Fibroblast of villous mesenchyme (primary cell): ENCODE measurements at regions not wholly inside any gene's neighbourhood (a gene's known extent, or its start where the extent isn't known, plus 50 kb on each side); places are given as distances from the start of the nearest gene placed in this dataset.

Experiments
- DNase-seq: peaks from one replicate; pipeline ENCODE4 v3.0.0-alpha.2; 2010; ENCODE audit warnings: low read depth
- H3K4me3 ChIP-seq: 2 replicates; pipeline ENCODE4 v1.5.1; 2011; ENCODE audit warnings: low read depth, mild to moderate bottlenecking, low read length
- CTCF ChIP-seq: IDR thresholded peaks from 2 replicates; pipeline ENCODE4 v1.5.1; 2012; ENCODE audit warnings: low read depth, mild to moderate bottlenecking, low read length; ENCODE audit not compliant: insufficient read depth

- no peak overlapping the region for H3K4me3 ChIP-seq
- no peak for DNase-seq
- no peak for TF ChIP-seq CTCF
Measured at GRCh38 chr15:70475921-70476320, 287.4 kb downstream of the UACA start.

- no peak overlapping the region for H3K4me3 ChIP-seq
- no peak for TF ChIP-seq CTCF
- no peak for DNase-seq
Measured at GRCh38 chr15:70475407-70475781, 288.0 kb downstream of the UACA start.

GRCh38 chr15:70474471-70475406, 288.6 kb downstream of the UACA start:
- peak; percentile 83 for DNase-seq
- no peak overlapping the region for H3K4me3 ChIP-seq
- TF ChIP-seq CTCF, result no peak

GRCh38 chr15:70473581-70474370, 289.6 kb downstream of the UACA start:
- DNase-seq, result no peak
- H3K4me3 ChIP-seq, result no peak overlapping the region
- TF ChIP-seq CTCF, result no peak

- no peak for DNase-seq
- no peak for TF ChIP-seq CTCF
- no peak overlapping the region for H3K4me3 ChIP-seq
Measured at GRCh38 chr15:70471517-70471916, 291.8 kb downstream of the UACA start.

- H3K4me3 ChIP-seq, result no peak overlapping the region
- no peak for TF ChIP-seq CTCF
- DNase-seq, result no peak
Measured at GRCh38 chr15:70470556-70471191, 292.7 kb downstream of the UACA start.
